ENCODE measurements at regions not wholly inside any gene's neighbourhood (a gene's known extent, or its start where the extent isn't known, plus 50 kb on each side); places are given as distances from the start of the nearest gene placed in this dataset.
"Not testable (repeated sequence)": the region's sequence is repeated elsewhere in the genome, so short reads cannot be mapped to it uniquely, and the experiment has no call there.

GRCh38 chr9:40111571-40111970 lies 756.1 kb downstream of the SPATA31A1 start:
- TF ChIP-seq EZH2 (IDR thresholded peaks at IDR 0.05; ENCODE audit: borderline replicate concordance, control insufficient read depth, low read depth, low read length); BCL11A (IDR thresholded peaks at IDR 0.05; ENCODE audit: low read depth, low read length); TCF7 (IDR thresholded peaks at IDR 0.05; ENCODE audit: borderline replicate concordance); CTCF (IDR thresholded peaks at IDR 0.05 in 2 of 3, conservative IDR thresholded peaks at IDR 0.05 in 1 of 3; ENCODE audit: control insufficient read depth in 2 of 3, extremely low read depth in 1 of 3, insufficient read depth in 1 of 3, low read depth in 3 of 3, low read length in 3 of 3); SRF (IDR thresholded peaks at IDR 0.05; ENCODE audit: low read depth in 2 of 2, low read length in 2 of 2); SMAD1 (IDR thresholded peaks at IDR 0.05; ENCODE audit: low read depth, partially characterized antibody): not testable (repeated sequence)
